ENCODE measurements at regions not wholly inside any gene's neighbourhood (a gene's known extent, or its start where the extent isn't known, plus 50 kb on each side); places are given as distances from the start of the nearest gene placed in this dataset.

GRCh38 chr1:170356585-170356984, 175.4 kb upstream of the GORAB start (continued):
- TF ChIP-seq LCOR (CRISPR knock-in tag; IDR thresholded peaks at IDR 0.05) (no peak), ZNF699 (CRISPR knock-in tag; IDR thresholded peaks at IDR 0.05; ENCODE audit: insufficient replicate concordance) (no peak), UBTF (IDR thresholded peaks at IDR 0.05; ENCODE audit: borderline replicate concordance in 1 of 2, low read depth in 2 of 2, low read length in 2 of 2) (no peak), PCBP2 (IDR thresholded peaks at IDR 0.05; ENCODE audit: low read depth, low read length, poor library complexity, severe bottlenecking) (no peak), STAG1 (CRISPR knock-in tag; IDR thresholded peaks at IDR 0.05; ENCODE audit: borderline replicate concordance) (no peak), ZNF695 (CRISPR knock-in tag; IDR thresholded peaks at IDR 0.05) (no peak), MEF2D (tag; conservative IDR thresholded peaks at IDR 0.05; ENCODE audit: low read depth) (no peak), CAMTA2 (CRISPR knock-in tag; conservative IDR thresholded peaks at IDR 0.05) (no peak), CBFB (CRISPR knock-in tag; IDR thresholded peaks at IDR 0.05) (no peak)

- ATAC-seq: no peak
- 4% methylated on average over 1 of the region's 1 CpG for WGBS (ENCODE audit: insufficient coverage, low coverage, missing lambda C conversion rate)
- Histone ChIP-seq H3K36me3 (ENCODE audit: control insufficient read depth, insufficient read depth, low read length) (no peaks in the 10 kb centered on the region), H3K79me2 (ENCODE audit: control insufficient read depth, insufficient read depth, low read length) (no peaks in the 10 kb centered on the region), H3K4me2 (ENCODE audit: insufficient read depth, low read length) (no peak overlapping the region), H3K27me3 (ENCODE audit: control insufficient read depth in 2 of 2, insufficient read depth in 2 of 2, low read length in 2 of 2) (no peaks in the 10 kb centered on the region), H2AFZ (ENCODE audit: low read depth, low read length) (no peak overlapping the region), H3K9me3 (replicated peaks; ENCODE audit: control insufficient read depth, insufficient read depth, low read depth, low read length) (no peaks in the 10 kb centered on the region; the same call in 1 of the 2 replicates), H3K9me1 (ENCODE audit: control insufficient read depth, insufficient read depth, low read length) (no peaks in the 10 kb centered on the region), H3K4me3 (no peak overlapping the region), H3K27ac (ENCODE audit: extremely low read depth, low read depth, low read length) (no peak overlapping the region), H3K4me1 (replicated peaks in 1 of 2; ENCODE audit: control insufficient read depth in 2 of 2, insufficient read depth in 2 of 2, low read length in 2 of 2) (no peaks in the 10 kb centered on the region), H4K20me1 (replicated peaks; ENCODE audit: control insufficient read depth, insufficient read depth, low read length) (no peaks in the 10 kb centered on the region), H3K9ac (ENCODE audit: insufficient read depth in 1 of 2, low read depth in 2 of 2, low read length in 2 of 2) (no peak overlapping the region)
- FAIRE-seq: no peak
- ChIA-PET POLR2A (no interaction called here), CTCF (ENCODE audit: low intra/inter-chr PET ratio) (no interaction called here)
- no TSS peak for BruUV-seq (replicated peaks)
- intact Hi-C loops (cut with micrococcal nuclease) (no loop called here), in situ Hi-C loops (cut with MboI) (no loop called here)
- no peak for DNase-seq (ENCODE audit: extremely low read depth in 1 of 4, low spot score in 3 of 4)
- TF ChIP-seq PCBP1 (IDR thresholded peaks at IDR 0.05; ENCODE audit: low read depth, low read length, poor library complexity, severe bottlenecking): no peak
- TF ChIP-seq ZBED1 (IDR thresholded peaks at IDR 0.05): no peak
- no peak for TF ChIP-seq ZFP36 (IDR thresholded peaks at IDR 0.05; ENCODE audit: low read depth, low read length, partially characterized antibody)
- TF ChIP-seq MAFK (IDR thresholded peaks at IDR 0.05; ENCODE audit: low read length): no peak
- no peak for TF ChIP-seq SNAPC5 (CRISPR knock-in tag; IDR thresholded peaks at IDR 0.05)
- TF ChIP-seq ZNF57 (CRISPR knock-in tag; IDR thresholded peaks at IDR 0.05): no peak
- no peak for TF ChIP-seq RHOXF2B (CRISPR knock-in tag; conservative IDR thresholded peaks at IDR 0.05)
- TF ChIP-seq SIRT6 (IDR thresholded peaks at IDR 0.05; ENCODE audit: low read depth, low read length): no peak
- TF ChIP-seq STAG1 (CRISPR knock-in tag; IDR thresholded peaks at IDR 0.05; ENCODE audit: borderline replicate concordance): no peak
- no peak for TF ChIP-seq NFIX (CRISPR knock-in tag; IDR thresholded peaks at IDR 0.05; ENCODE audit: low read depth)
- TF ChIP-seq HNRNPL (IDR thresholded peaks at IDR 0.05; ENCODE audit: low read depth, low read length): no peak
- TF ChIP-seq MCM2 (IDR thresholded peaks at IDR 0.05; ENCODE audit: low read depth): no peak
- TF ChIP-seq ZBTB8A (IDR thresholded peaks at IDR 0.05; ENCODE audit: partially characterized antibody): no peak
These were observed 174.2 kb upstream of the GORAB start for GRCh38 chr1:170357750-170358149.
